Fibroblast of the aortic adventitia (primary cell): ENCODE measurements at regions not wholly inside any gene's neighbourhood (a gene's known extent, or its start where the extent isn't known, plus 50 kb on each side); places are given as distances from the start of the nearest gene placed in this dataset.

Experiments used
- DNase-seq: peaks from one replicate; pipeline ENCODE4 v3.0.0-alpha.2; 2010; ENCODE audit warnings: low read depth
- H3K4me3 ChIP-seq: 2 replicates; pipeline ENCODE4 v1.5.1; 2011; ENCODE audit warnings: low read depth, mild to moderate bottlenecking, control low read depth, low read length, moderate library complexity
- CTCF ChIP-seq: IDR thresholded peaks from 2 replicates; pipeline ENCODE4 v1.5.1; 2011; ENCODE audit warnings: mild to moderate bottlenecking, low read length, control low read depth, inconsistent platforms; ENCODE audit not compliant: insufficient read depth

GRCh38 chr4:162323919-162324318, 160.1 kb upstream of the FSTL5 start:
- no peak for TF ChIP-seq CTCF
- no peak for DNase-seq
- H3K4me3 ChIP-seq: no peak overlapping the region

- no peak for TF ChIP-seq CTCF
- DNase-seq: no peak
- no peak overlapping the region for H3K4me3 ChIP-seq
Observed at GRCh38 chr4:162322054-162322453, 158.3 kb upstream of the FSTL5 start.

GRCh38 chr4:162285753-162286152, 122.0 kb upstream of the FSTL5 start:
- TF ChIP-seq CTCF: no peak
- no peak overlapping the region for H3K4me3 ChIP-seq
- DNase-seq: no peak

GRCh38 chr4:162282684-162283083, 118.9 kb upstream of the FSTL5 start:
- TF ChIP-seq CTCF: no peak
- DNase-seq: no peak
- H3K4me3 ChIP-seq: no peak overlapping the region

- no peak for TF ChIP-seq CTCF
- DNase-seq: no peak
- no peak overlapping the region for H3K4me3 ChIP-seq
Observed at GRCh38 chr4:162274354-162274753, 110.6 kb upstream of the FSTL5 start.

GRCh38 chr4:162272215-162272614, 108.4 kb upstream of the FSTL5 start:
- H3K4me3 ChIP-seq: no peak overlapping the region
- DNase-seq: no peak
- TF ChIP-seq CTCF: no peak

GRCh38 chr4:162268911-162269310, 105.1 kb upstream of the FSTL5 start:
- no peak for TF ChIP-seq CTCF
- no peak for DNase-seq
- no peak overlapping the region for H3K4me3 ChIP-seq
